Spinal cord (tissue), 9 donors: ENCODE measurements at regions not wholly inside any gene's neighbourhood (a gene's known extent, or its start where the extent isn't known, plus 50 kb on each side); places are given as distances from the start of the nearest gene placed in this dataset.
"Not testable (repeated sequence)": the region's sequence is repeated elsewhere in the genome, so short reads cannot be mapped to it uniquely, and the experiment has no call there.

Experiments used
- DNase-seq, 6 donors: peaks; one replicate each; pipeline versions ENCODE4 v3.0.0 to v3.0.0-alpha.2; 2013 to 2015; ENCODE audit warnings: low spot score in 6 of 6, low read depth in 4 of 6
- H3K27ac ChIP-seq: one replicate; pipeline ENCODE4 v1.5.1; 2013; ENCODE audit warnings: low read depth, low read length, control low read depth
- H3K27me3 ChIP-seq: one replicate; pipeline ENCODE4 v1.6.1; 2013; ENCODE audit warnings: low read length; ENCODE audit not compliant: control insufficient read depth, insufficient read depth
- H3K36me3 ChIP-seq: one replicate; pipeline ENCODE4 v1.6.1; 2013; ENCODE audit warnings: low read length; ENCODE audit not compliant: control insufficient read depth, insufficient read depth
- H3K4me1 ChIP-seq: one replicate; pipeline ENCODE4 v1.6.1; 2013; ENCODE audit warnings: low read length; ENCODE audit not compliant: control insufficient read depth, insufficient read depth
- H3K4me3 ChIP-seq: one replicate; pipeline ENCODE4 v1.5.1; 2013; ENCODE audit warnings: low read depth, low read length, control low read depth
- H3K9me3 ChIP-seq: one replicate; pipeline ENCODE4 v1.6.1; 2013; ENCODE audit warnings: low read length; ENCODE audit not compliant: control insufficient read depth, insufficient read depth
- WGBS: methylation state at CpG from one replicate; pipeline ENCODE4 v1.1.5; 2013; ENCODE audit warnings: missing lambda C conversion rate; ENCODE audit not compliant: insufficient coverage; 5-methylcytosine and 5-hydroxymethylcytosine counted together
- donor health status: healthy.

GRCh38 chr12:116380108-116380507 lies 102.6 kb upstream of the MED13L start:
- 96% methylated on average over 3 of the region's 4 CpGs for WGBS
- Histone ChIP-seq H3K4me3 (no peak overlapping the region), H3K4me1 (peaks cover 32% of the 10 kb centered on the region), H3K27ac (no peak overlapping the region), H3K27me3 (no peaks in the 10 kb centered on the region), H3K9me3 (no peaks in the 10 kb centered on the region), H3K36me3 (no peaks in the 10 kb centered on the region)
- no peak for DNase-seq

- DNase-seq, H3K36me3 ChIP-seq, H3K9me3 ChIP-seq, H3K27me3 ChIP-seq, H3K4me3 ChIP-seq: not testable (repeated sequence)
- peaks cover 32% of the 10 kb centered on the region for H3K4me1 ChIP-seq
- peak overlapping the region; percentile 81 for H3K27ac ChIP-seq
- 57% methylated on average over 1 of the region's 1 CpG for WGBS
Measured at GRCh38 chr12:116380740-116381139, 103.2 kb upstream of the MED13L start.

DNA sequence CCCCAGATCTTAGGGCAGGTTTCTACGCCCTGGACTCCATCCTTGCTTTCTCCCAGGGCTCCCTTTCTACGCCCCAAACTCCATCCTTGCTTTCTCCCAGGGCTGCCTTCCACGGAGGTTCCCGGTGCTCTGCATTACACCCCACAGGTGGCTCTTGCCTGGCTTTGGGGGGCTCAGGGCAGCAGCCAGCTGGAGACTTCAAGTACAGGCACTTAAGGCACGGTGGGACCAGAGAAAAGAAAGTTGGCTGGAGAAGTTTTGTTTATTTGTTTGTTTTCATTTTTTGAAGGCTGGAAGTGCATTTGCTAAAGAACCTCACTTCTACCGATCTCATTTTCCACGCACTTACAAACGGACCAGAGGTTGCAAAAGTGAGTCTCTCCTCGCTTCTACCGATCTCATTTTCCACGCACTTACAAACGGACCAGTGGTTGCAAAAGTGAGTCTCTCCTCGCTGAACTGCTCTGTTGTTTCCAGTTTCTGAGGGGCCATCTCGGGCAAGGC lies 103.8 kb upstream of the MED13L start:
- Histone ChIP-seq H3K9me3 (no peaks in the 10 kb centered on the region), H3K4me3 (peak overlapping the region; percentile 7), H3K27me3 (no peaks in the 10 kb centered on the region), H3K36me3 (no peaks in the 10 kb centered on the region), H3K4me1 (peaks cover 32% of the 10 kb centered on the region), H3K27ac (peak overlapping the region; percentile 81)
- WGBS: 41% methylated on average over 13 of the region's 14 CpGs
- no peak for DNase-seq

DNA sequence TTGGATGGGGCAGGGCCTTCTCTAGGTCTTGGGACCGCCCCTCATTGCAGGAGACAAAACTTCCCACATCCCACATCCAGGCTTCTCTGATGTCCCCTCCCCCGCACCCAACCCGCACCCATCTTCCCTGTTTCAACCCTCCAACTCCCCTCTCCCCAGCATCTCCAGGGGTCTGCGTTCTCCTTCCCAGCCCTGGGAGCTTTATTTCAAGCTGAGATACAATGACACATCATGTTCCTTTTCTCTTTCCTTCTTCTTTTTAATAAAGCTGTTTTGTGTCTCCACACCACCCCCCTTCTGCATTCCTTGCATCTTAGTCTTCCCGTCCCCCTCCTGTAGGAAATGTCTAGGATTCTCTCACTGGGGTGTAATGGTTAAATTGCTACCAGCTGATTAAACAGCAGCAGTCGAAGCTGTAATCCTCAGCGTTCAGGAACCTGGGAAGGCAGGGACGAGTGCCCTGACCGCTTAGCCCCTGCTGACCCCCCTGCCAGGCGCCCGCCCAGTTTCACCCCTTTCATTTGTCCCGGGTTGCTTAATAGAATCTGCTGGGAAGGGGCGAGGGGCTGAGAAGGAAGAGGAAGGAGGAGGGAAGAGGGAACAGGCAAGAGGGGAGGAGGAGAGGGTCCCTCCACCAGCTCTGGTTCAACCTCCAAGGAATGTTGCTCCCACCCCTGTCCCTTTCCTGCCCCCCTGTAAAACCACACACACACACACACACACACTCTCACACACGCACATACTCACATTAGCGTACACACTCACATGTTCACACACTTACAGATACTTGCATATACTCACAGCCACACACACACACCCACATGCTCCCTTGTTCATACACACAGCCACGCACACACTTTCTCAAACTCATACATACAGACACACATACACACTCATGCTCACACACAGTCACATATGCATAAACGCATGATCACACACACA lies 104.5 kb upstream of the MED13L start:
- Histone ChIP-seq H3K27ac (peak overlapping the region; percentile 81), H3K4me3 (peak overlapping the region; percentile 7), H3K9me3 (no peaks in the 10 kb centered on the region), H3K27me3 (no peaks in the 10 kb centered on the region), H3K36me3 (no peaks in the 10 kb centered on the region), H3K4me1 (peaks cover 32% of the 10 kb centered on the region)
- peak in 2 of 6 donors; percentile 23 to 68 for DNase-seq
- WGBS: 33% methylated on average over 12 of the region's 17 CpGs

DNA sequence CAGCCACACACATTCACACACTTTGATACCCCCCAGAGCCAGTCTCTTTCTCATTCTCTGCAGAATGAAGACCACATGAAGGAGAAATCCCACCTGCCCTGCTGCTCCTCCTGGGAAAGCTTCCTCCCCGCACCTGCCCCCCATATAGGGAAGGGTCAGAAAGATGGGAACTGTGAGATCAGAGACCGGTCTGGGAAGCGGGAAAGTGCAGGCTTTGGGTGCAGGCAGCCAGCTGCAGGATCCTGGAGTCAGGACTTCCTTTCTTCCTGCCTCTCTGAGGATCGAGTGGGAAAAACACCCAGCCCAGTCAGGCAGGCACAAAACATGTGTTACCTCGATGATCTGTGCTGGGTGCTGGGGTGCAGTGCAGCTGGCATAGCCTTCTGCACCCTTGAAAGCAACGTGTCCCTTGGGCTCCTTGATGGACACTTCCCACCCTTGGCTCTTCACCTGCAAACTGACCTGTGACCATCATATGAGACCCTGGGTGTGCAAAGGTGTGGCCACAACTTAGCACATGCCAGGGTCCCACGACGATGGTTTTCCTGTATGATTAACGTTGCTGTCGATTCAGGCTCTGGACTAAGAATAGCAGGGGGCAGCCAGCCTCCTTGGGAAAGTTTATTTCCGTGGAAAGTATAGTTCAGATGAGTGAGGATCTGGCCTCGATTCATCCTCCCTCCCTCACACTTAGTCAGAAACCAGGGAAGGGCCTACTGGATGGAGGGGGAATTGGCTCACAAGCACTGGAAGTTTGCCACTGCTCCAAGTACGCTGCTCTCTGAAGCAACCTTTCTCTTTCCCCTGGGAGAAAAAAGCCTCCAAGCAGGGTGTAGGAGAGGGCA lies 105.4 kb upstream of the MED13L start:
- Histone ChIP-seq H3K9me3 (no peaks in the 10 kb centered on the region), H3K4me1 (peaks cover 32% of the 10 kb centered on the region), H3K27me3 (no peaks in the 10 kb centered on the region), H3K36me3 (no peaks in the 10 kb centered on the region), H3K4me3 (no peak overlapping the region), H3K27ac (peak overlapping the region; percentile 81)
- WGBS: 38% methylated on average over 10 of the region's 13 CpGs
- DNase-seq: peak in 2 of 6 donors; percentile 40 to 85

DNA sequence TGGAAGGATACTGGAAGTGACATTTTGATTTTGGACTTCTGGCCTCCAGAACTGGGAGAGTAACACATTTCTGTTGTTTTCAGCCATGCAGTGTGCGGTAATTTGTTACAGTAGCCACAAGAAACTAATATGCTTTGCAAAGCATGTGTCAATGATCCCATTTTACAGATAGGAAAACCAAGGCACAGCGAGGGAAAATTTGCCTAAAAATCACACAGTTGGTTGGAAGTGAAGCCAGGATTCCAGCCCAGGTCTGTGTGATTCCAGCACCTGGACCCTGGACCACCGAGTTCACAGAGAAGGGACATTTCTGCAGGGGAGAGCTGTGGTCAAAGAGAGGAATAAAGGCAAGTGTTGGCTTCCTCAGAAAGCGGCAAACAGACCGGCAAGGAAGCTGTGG lies 106.7 kb upstream of the MED13L start:
- H3K27me3 ChIP-seq: no peaks in the 10 kb centered on the region
- H3K4me1 ChIP-seq: peaks cover 32% of the 10 kb centered on the region
- no peak overlapping the region for H3K27ac ChIP-seq
- DNase-seq: no peak
- no peaks in the 10 kb centered on the region for H3K36me3 ChIP-seq
- no peak overlapping the region for H3K4me3 ChIP-seq
- H3K9me3 ChIP-seq: no peaks in the 10 kb centered on the region
- 90% methylated on average over 4 of the region's 5 CpGs for WGBS

- Histone ChIP-seq H3K4me3 (no peak overlapping the region), H3K27me3 (no peaks in the 10 kb centered on the region), H3K4me1 (peaks cover 32% of the 10 kb centered on the region), H3K9me3 (no peaks in the 10 kb centered on the region), H3K27ac (no peak overlapping the region), H3K36me3 (no peaks in the 10 kb centered on the region)
- WGBS: 85% methylated on average over 4 of the region's 7 CpGs
- DNase-seq: no peak
Measured at GRCh38 chr12:116384691-116385485, 107.4 kb upstream of the MED13L start.

GRCh38 chr12:116385486-116386217 lies 108.2 kb upstream of the MED13L start:
- H3K4me3 ChIP-seq: no peak overlapping the region
- peaks cover 32% of the 10 kb centered on the region for H3K4me1 ChIP-seq
- WGBS: 84% methylated on average over 19 of the region's 21 CpGs
- no peaks in the 10 kb centered on the region for H3K9me3 ChIP-seq
- H3K36me3 ChIP-seq: no peaks in the 10 kb centered on the region
- H3K27ac ChIP-seq: no peak overlapping the region
- DNase-seq: no peak
- H3K27me3 ChIP-seq: no peaks in the 10 kb centered on the region
